AG10803 (cell line): ENCODE measurements at regions not wholly inside any gene's neighbourhood (a gene's known extent, or its start where the extent isn't known, plus 50 kb on each side); places are given as distances from the start of the nearest gene placed in this dataset.
"Not testable (repeated sequence)": the region's sequence is repeated elsewhere in the genome, so short reads cannot be mapped to it uniquely, and the experiment has no call there.

Experiments used
- DNase-seq: peaks from one replicate; pipeline ENCODE4 v3.0.0; 2010; ENCODE audit warnings: low read depth
- H3K4me3 ChIP-seq: 2 replicates; pipeline ENCODE4 v1.5.1; 2011; ENCODE audit warnings: mild to moderate bottlenecking, low read length, control low read depth

DNA sequence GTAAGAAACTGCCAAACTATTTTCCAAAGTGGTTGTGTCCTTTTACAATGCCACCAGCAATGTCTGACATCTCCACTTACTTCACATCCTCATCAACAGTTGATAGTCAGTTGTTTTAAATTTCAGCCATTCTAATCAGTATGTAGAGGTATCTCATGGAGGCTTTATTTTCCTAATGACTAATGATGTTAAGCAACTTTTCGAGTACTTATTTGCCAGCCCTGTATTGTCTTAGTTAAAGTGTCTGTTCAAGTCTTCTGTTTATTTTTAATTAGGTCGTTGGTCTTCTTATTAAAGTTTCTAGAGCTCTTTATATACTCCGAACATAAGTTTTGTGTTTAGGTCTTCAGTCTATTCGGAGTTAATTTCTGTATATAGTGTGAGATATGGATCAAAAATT lies 54.9 kb upstream of the NBPF12 start:
- DNase-seq, H3K4me3 ChIP-seq: not testable (repeated sequence)

DNA sequence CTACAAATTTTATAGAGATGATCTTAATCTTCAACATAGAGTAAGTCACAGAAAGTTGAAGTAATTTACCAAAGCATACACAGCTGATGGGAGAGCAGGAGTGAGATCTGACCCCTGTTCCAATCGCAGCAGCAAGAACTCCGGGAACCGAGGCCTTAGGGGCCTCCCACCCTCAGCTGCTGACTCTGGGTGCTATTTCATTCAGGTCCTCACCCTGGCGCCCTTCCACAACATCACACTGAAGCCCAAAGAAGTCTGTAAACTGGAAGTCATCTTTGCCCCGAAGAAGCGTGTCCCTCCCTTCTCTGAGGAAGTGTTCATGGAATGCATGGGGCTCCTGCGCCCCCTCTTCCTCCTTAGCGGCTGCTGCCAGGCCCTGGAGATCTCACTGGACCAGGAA lies 57.0 kb upstream of the NBPF12 start:
- not testable (repeated sequence) for H3K4me3 ChIP-seq, DNase-seq

DNA sequence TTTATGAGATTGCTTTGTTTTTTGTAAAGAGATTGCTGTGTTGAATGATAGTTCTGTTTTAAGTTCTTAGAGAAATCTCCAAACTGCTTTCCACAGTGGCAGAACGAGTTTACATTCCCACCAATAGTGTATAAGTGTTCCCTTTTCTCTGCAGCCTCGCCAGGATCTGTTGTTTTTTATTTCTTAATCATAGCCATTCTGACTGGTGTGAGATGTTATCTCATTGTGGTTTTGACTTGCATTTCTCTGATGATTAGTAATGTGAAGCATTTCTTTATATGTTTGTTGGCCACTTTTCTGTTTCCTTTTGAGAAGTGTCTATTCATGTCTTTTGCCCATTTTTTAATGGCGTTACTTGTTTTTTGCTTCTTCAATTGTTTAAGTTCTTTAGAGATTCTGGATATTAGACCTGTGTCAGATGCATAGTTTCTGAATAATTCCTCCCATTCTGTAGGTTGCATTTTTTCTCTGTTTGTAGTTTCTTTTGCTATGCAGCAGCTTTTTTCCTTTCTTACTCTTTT lies 74.3 kb upstream of the NBPF12 start:
- not testable (repeated sequence) for DNase-seq

DNA sequence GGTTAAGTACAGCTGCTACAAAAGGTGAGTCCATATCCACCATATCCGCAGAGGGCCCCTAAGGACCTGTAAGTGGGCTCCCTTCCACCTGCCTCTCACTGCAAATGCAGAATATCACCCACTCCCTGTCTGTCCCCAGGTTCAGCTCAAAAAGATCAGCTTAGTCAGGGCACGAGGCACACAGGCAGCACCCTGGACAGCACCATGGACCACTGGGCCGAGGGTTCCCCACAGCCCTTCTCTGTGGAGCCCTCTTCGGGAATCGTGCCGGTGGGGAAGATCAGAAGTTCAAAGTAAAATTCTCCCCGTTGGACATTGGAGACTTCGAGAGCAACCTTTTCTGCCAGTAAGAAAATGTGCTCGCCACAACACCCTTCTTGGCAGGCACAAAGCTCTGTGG lies 85.0 kb upstream of the NBPF12 start:
- DNase-seq, H3K4me3 ChIP-seq: not testable (repeated sequence)

More for the DNA sequence above, 74.3 kb upstream of the NBPF12 start:
- H3K4me3 ChIP-seq = not testable (repeated sequence)

DNA sequence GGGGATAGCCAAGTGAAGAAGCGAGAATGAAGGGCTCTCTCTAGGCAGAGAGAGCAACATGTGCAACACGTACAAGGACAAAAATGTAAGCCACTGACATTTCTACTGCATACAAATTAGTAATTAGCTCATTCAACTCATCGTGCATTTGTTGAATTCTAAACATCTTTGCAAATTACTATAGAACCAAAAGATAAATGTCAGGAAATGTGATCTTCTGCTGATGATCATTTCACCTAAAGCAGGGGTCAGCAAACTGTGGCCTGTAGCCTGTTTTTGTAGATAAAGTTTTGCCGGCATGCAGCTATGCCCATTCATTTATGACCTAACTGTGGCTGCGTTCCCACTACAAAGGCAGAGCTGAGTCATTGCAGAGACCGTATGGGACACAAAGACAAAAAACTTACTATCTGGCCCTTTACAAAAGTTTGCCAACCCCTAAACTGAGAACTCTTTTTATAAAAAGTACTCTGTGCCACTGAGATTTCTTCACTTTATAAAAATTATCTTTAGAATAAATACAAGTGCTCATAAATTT lies 87.7 kb upstream of the NBPF12 start:
- H3K4me3 ChIP-seq = not testable (repeated sequence)
- peak; percentile 6 for DNase-seq

DNA sequence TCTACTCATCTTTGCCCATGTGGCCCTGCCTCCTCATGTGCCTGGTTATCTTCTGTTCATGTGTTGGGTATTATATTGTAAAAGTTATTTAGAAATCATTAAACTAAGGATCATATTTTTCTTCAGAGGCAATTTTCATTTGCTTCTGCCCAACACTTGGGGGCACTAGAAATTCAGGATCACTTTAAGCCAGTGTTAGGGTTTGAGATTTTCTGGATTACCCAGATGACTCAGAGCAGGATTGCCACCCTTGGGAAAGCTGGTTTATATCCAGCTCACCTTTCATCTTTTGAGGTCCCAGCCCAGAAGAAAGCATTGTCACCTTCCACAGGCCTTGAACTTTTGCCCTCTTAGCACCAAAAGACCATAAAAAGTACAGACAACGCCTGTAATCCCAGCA lies 99.4 kb upstream of the NBPF12 start:
- not testable (repeated sequence) for H3K4me3 ChIP-seq, DNase-seq

DNA sequence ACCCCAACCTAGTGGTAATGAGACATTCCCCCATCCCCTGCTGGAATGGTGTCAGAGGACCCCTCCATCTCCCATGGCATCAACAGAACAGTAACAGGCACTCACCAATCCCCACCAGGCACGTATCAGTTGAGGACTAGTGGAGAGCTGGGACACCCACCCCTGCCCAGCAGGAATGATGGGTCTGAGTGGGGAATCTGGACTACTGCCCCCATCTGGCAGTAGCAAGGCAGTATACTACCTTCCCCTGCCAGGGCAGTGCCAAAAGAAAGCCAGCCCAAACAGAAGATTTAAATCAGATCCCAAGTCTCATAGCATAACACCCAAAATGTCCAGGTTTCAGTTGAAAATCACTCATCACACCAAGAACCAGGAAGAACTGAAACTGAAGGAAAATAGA lies 111.2 kb upstream of the NBPF12 start:
- H3K4me3 ChIP-seq, DNase-seq: not testable (repeated sequence)

DNA sequence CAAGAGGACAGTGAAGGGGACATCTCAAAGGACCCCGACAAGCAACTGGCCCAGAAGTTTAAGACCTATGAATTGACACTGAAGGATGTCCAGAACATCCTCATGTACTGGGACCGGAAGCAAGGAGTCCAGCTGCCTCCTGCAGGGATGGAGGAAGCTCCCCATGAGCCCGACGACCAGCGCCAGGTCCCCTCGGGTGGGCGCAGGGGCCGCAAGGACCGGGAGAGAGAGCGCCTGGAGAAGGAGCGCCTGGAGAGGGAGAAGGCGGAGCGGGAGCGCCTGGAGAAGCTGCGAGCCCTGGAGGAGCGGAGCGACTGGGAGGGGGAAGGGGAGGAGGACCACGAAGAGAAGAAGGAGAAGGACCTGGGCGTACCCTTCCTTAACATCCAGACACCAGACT lies 143.9 kb upstream of the NBPF12 start:
- H3K4me3 ChIP-seq, DNase-seq: not testable (repeated sequence)

DNA sequence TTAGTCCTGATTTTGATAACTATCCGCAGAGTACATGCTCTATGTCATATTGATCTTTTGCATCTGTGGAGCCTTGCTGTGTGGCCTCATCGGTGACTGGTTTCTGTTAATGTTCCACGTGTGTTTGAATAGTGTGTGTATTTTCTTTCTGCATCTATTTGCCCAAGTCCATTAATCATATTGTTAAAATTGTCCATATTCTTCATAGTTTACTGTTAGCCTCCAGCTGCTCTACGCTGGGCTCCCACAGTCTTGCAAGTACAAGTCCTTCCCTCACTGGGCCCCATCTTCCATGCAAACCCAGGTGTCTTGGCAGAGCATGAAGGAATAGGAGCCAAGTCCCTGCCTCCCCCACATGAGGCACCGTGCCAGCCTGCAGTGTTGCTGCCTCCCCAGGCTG lies 145.4 kb upstream of the NBPF12 start:
- DNase-seq, H3K4me3 ChIP-seq: not testable (repeated sequence)

DNA sequence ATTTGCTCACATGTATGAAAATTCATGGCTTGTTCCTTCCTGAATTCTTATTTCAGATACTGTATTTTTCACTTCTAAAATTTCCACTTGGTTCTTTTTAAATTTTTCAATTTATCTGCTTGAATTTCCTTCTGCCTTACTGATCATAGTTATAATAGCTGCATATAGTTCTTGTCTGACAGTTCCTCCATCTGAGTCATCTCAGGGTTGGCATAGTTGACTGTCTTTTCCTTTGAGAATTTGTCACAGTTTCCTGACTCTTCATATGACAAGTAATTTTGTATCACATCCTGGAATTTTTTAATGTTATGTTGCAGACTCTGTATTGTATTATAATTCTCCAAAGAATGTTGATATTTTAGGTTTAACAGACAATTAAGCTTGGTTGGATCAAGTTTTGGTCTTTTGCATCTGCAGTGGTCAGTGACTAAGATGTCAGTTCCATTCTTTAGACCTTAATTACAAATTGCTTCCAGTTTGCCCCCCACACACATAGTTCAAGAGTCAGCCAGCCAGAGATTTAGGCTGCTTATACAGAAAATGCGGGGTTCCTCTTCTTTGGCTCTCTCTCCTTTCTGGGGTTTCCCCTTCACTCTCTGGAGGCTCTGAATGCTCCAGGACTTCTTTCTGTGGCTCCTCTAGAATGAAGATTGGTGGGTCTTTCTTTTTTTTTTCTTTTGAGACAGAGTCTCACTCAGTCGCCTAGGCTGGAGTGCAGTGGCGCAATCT lies 153.7 kb upstream of the NBPF12 start:
- DNase-seq = peak; percentile 1
- H3K4me3 ChIP-seq = not testable (repeated sequence)

DNA sequence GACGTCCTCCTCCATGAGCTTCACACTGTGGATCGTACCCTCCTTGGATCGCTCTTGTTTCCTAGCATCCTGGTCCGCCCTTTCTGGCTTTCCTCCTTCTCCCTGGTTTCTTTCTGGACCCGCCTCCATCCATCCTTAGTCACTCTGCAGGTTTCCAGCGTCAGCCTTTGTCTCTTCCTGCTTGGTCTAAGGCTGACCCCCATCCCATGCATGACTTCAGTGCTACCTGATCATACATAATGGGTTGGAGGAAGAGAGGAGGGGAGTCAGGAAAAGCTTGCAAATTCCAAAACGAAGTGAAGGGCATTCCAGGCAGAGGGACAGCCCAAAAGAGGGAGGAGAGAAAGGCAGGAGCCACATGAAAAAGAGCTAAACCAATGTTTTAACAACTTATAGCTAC lies 156.9 kb upstream of the NBPF12 start:
- DNase-seq, H3K4me3 ChIP-seq: not testable (repeated sequence)

DNA sequence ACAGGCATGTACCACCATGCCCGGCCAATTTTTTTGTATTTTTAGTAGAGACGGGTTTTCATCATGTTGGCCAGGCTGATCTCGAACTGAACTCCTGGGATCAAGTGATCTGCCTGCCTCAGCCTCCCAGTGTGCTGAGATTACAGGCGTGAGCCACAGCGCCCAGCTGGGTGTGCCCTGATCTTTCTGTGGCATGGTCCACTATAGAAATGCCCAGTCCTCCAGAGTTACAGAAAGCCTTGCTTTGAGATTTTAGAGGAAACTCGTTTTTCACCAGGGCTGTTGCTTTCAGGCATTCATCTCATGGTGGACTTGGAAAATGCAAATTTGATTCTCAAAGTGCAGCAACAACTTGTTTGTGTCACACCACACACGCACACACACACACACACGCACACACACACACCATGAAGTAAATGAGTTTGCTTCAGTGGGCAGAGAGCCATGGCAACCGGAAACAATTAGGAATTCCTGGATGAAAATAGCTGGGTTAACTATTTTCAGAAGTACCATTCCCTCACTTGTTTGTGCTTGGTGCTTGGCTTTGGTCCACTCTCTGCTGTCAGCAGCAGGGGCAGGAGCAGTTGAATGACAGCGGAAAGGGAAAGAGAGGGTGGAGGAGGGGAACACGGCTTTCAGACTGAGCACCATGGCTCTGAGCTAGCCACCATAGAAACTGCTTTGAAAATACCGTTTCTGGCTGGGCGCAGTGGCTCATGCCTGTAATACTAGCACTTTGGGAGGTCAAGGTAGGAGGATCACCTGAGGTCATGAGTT lies 160.1 kb upstream of the NBPF12 start:
- DNase-seq = peak; percentile 93
- H3K4me3 ChIP-seq = not testable (repeated sequence)

DNA sequence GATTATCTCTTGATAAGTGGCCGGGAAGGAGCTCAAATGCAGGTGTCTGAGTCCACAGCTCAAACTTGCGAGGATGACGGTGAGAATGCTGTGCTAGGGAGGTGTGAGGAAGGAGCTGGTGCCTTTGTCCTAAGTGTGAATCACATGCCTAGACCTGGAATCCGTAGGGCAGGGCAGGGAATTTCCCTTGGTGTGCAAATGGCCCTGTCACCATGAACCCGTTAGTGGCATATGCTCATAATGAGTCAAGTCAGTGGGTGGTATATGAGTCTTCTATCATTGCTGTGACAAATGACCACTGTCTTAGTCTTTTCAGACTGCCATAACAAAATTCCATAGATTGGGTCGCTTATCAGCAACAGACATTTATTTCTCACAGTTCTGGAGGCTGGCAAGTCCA lies 163.1 kb upstream of the NBPF12 start:
- not testable (repeated sequence) for DNase-seq, H3K4me3 ChIP-seq

DNA sequence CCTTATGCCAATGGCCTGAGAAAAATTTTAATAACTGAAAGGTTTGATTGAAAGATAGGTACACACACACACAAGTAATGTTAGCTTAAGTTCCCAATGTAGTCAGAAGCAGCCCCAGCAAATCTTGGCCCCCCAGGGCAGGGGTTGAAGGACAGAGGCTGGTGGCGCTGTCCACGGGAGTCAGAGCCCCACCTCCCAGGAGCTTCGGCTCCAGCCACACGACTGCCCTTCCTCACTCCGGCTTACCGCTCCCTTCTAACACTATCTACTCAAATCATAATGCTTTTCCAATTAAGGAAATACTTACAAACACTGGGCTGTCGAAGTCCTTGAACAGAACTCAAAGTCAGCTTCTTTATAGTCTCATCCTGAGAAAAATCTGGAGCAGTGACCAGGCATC lies 163.9 kb upstream of the NBPF12 start:
- not testable (repeated sequence) for H3K4me3 ChIP-seq, DNase-seq

DNA sequence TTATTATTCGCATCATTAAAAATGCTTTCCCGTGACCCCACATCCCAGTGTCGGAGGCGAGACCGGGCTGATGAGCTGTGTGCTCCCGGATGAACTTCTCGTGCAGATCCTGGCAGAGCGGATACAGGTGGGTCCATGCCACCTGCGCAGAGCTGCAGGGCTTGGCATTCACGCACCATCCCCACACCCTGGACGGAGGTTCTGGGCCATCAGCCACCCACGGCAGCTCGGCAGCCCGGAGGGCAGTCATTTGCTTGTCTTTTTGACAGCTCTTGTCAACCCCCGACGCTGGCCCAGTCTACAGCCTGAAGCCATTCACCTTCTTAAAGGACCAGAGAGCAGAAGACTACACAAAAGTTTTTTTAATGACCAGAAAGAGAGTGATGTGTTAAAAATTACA lies 166.7 kb upstream of the NBPF12 start:
- not testable (repeated sequence) for DNase-seq, H3K4me3 ChIP-seq

DNA sequence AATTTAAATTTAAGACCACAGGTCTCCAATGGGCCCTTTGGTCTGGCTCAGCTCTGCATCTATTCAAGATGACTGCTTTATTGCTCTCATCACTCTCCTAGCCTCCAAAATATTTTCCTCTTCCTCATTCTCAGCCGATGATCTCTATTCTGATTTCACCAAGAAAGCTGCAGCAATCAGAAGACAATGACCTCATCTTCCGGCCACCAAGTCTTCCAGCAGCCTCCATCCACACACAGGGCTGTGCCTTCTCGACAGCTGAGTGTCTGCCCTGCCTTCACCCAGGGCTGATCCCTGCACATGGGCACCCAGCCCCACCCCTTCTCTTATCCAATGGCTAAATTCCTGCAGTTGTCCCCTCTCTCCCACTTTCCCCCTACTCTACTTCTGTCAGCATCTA lies 167.1 kb upstream of the NBPF12 start:
- DNase-seq, H3K4me3 ChIP-seq: not testable (repeated sequence)

DNA sequence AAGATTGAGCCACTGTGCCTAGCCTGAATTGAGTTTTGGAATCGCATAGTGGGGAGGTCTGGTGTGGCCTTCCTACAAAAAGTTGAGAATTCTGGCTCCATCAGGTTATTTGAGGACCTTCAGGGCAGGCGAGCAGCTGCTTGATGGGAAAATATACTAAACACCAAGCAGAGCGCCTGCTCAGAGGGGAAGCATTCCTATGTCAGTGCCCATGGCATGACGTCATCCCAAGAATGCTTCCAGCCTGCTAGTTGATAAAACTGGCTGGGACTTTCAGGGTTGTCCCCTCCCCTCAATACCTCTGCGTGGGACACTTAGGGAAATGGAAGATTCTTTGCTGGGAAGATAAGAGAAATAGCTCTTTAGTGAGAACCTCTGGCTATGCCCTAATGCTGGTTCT lies 174.9 kb upstream of the NBPF12 start:
- not testable (repeated sequence) for H3K4me3 ChIP-seq, DNase-seq

DNA sequence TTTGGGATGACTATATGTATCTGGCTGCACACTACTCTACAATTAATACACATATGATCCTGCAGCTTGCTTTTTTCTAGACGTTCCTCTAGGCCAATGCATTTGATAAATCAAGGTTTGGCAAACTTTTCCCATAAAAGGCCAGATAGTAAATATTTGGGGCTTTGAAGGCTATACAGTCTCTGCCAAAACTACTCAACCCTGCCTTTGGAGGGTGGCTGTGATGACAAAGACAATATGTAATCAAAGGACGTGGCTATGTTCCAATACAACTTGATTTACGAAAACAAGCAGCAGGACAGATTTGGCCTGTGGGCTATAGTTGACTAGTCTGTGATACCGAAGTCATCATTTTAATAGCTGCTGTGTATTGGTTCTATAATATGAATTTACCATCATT lies 181.3 kb upstream of the NBPF12 start:
- DNase-seq, H3K4me3 ChIP-seq: not testable (repeated sequence)

DNA sequence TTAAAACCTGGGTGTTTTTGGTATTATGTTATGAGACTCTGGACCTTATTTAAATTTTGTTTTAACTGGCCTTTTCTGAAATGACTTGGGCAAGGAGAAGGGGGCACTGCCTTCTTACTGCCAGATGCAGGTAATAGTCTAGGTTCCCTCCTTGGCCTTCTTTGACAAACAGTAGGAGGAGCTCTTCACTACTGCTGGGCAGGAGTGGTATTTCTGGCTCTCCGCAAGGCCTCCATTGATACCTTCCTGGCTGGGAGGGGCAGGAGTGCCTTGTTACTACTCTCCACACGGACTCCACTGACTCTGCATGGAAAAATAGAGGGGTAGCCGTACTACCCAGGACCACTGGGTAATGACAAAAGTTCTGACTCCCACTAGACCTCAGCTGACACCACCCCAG lies 189.4 kb upstream of the NBPF12 start:
- H3K4me3 ChIP-seq, DNase-seq: not testable (repeated sequence)

DNA sequence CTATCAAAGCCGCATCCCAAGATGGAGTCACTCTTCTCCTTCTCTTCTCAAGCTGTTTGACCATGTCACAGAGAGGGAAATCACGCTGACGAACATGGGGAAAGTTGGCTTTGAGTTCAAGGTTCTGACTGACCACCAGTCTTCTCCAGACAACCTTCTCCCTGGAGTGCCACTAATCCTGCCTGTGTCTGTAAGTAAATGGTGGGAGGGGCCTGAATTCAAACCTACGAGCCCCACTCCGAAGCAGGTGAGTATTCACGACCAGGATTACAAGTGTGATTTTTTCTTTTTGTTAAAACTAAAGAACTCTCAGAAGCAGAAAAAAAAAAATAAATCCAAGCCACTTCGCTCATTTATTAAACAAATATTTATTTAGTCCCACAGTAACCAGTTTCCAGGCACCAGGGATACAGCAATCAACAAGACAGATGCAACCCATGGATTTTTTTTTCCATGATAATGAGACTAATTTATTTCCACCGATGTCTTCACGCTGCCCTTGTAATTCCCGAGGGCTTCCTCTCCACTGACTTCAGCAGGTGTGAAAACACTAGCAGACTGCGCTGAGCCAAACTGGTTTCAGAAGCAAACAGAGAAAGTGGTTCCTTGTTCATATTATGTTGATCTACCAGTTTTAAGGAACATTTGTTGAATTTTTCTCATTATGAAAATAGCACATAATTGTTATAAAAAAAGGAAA lies 206.0 kb upstream of the NBPF12 start:
- not testable (repeated sequence) for DNase-seq, H3K4me3 ChIP-seq
